ENCODE measurements at regions not wholly inside any gene's neighbourhood (a gene's known extent, or its start where the extent isn't known, plus 50 kb on each side); places are given as distances from the start of the nearest gene placed in this dataset.

DNA sequence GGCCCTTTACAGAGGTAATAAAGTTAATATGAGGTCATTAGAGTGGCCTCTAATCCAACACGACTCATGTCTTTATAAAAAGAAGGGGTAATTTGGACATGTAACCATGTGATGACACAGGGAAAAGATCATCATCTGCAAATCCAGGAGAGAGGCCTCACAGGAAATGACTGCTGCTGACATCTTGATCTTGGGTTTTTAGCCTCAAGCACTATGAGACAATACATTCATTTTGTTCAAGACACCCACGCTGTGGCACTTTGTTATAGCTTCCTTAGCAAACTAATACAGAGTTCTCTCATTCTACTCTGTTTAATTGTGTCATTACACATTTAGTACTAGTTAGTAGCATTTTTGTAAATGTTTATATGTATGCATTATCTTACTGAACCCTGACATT is 64.0 kb upstream of the RUNX1 start:
- H3K4me1 ChIP-seq (ENCODE audit: control insufficient read depth, insufficient read depth, low read length), result no peaks in the 10 kb centered on the region
- in situ Hi-C loops (cut with HindIII; ENCODE audit: low pct_unique_long_range_greater_than_20kb, low sequenced_read_pairs), result no loop called here
- no peak overlapping the region for H3K27ac ChIP-seq (ENCODE audit: low read length)
- H3K27me3 ChIP-seq (ENCODE audit: control insufficient read depth, insufficient read depth, low read length), result no peaks in the 10 kb centered on the region
- ChIA-PET CTCF (no interaction called here), POLR2A (no interaction called here)
- intact Hi-C loops (cut with micrococcal nuclease; ENCODE audit: unreplicated experiment), result no loop called here
- ATAC-seq, result no peak
- H3K9me3 ChIP-seq (ENCODE audit: control insufficient read depth, insufficient read depth, low read depth, low read length), result no peaks in the 10 kb centered on the region
- H3K36me3 ChIP-seq (ENCODE audit: control insufficient read depth, insufficient read depth, low read length), result no peaks in the 10 kb centered on the region
- TF ChIP-seq, protein P1, sequence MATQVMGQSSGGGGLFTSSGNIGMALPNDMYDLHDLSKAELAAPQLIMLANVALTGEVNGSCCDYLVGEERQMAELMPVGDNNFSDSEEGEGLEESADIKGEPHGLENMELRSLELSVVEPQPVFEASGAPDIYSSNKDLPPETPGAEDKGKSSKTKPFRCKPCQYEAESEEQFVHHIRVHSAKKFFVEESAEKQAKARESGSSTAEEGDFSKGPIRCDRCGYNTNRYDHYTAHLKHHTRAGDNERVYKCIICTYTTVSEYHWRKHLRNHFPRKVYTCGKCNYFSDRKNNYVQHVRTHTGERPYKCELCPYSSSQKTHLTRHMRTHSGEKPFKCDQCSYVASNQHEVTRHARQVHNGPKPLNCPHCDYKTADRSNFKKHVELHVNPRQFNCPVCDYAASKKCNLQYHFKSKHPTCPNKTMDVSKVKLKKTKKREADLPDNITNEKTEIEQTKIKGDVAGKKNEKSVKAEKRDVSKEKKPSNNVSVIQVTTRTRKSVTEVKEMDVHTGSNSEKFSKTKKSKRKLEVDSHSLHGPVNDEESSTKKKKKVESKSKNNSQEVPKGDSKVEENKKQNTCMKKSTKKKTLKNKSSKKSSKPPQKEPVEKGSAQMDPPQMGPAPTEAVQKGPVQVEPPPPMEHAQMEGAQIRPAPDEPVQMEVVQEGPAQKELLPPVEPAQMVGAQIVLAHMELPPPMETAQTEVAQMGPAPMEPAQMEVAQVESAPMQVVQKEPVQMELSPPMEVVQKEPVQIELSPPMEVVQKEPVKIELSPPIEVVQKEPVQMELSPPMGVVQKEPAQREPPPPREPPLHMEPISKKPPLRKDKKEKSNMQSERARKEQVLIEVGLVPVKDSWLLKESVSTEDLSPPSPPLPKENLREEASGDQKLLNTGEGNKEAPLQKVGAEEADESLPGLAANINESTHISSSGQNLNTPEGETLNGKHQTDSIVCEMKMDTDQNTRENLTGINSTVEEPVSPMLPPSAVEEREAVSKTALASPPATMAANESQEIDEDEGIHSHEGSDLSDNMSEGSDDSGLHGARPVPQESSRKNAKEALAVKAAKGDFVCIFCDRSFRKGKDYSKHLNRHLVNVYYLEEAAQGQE (IDR thresholded peaks at IDR 0.05; ENCODE audit: insufficient read depth in 1 of 2, low read depth in 2 of 2, low read length in 1 of 2), result no peak
- no peak for TF ChIP-seq TCF7L2 (IDR thresholded peaks at IDR 0.05; ENCODE audit: low read depth, low read length)
- no TSS peak for BruUV-seq (replicated peaks)
- H3K4me3 ChIP-seq (ENCODE audit: low read depth in 2 of 2, low read length in 2 of 2), result no peak overlapping the region
- no peak for DNase-seq (ENCODE audit: low read depth, low spot score)

DNA sequence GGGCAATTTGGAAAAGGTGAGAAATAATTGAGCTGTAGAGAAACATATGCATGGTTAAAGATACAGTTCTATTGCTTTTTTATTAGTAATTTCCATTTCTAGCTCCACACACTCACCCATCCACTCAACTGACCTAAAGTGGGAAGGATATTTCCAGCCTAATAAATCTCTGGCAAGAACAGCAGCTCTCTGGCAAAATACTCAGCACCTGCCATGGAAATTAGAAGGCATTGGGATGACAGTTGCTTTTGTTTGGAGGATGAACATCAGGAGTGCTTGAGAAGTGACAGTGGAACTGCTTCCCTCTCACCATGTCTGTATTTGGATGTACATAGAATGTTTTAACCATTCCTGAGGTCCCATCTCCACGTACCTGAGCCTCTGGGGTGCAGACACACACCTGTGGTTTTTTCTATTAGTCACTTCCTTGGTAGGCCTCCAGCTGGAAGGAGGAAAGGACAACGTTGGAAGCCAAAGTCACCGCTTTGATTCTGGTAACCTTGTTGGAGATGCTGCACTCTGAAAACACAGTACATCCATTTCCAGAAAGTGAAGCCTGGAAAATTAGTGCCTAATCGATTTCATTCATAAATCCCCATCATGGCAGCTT is 62.3 kb upstream of the RUNX1 start:
- H3K36me3 ChIP-seq (ENCODE audit: control insufficient read depth, insufficient read depth, low read length), result no peaks in the 10 kb centered on the region
- H3K4me3 ChIP-seq (ENCODE audit: low read depth in 2 of 2, low read length in 2 of 2), result no peak overlapping the region
- H3K27ac ChIP-seq (ENCODE audit: low read length), result no peak overlapping the region
- ChIA-PET POLR2A (no interaction called here), CTCF (no interaction called here)
- no peaks in the 10 kb centered on the region for H3K4me1 ChIP-seq (ENCODE audit: control insufficient read depth, insufficient read depth, low read length)
- BruUV-seq (replicated peaks), result no TSS peak
- in situ Hi-C loops (cut with HindIII; ENCODE audit: low pct_unique_long_range_greater_than_20kb, low sequenced_read_pairs), result no loop called here
- no peak for TF ChIP-seq POLR2AphosphoS5 (IDR thresholded peaks at IDR 0.05; ENCODE audit: low read depth, low read length)
- TF ChIP-seq TCF7L2 (IDR thresholded peaks at IDR 0.05; ENCODE audit: low read depth, low read length), result no peak
- TF ChIP-seq, protein P2, sequence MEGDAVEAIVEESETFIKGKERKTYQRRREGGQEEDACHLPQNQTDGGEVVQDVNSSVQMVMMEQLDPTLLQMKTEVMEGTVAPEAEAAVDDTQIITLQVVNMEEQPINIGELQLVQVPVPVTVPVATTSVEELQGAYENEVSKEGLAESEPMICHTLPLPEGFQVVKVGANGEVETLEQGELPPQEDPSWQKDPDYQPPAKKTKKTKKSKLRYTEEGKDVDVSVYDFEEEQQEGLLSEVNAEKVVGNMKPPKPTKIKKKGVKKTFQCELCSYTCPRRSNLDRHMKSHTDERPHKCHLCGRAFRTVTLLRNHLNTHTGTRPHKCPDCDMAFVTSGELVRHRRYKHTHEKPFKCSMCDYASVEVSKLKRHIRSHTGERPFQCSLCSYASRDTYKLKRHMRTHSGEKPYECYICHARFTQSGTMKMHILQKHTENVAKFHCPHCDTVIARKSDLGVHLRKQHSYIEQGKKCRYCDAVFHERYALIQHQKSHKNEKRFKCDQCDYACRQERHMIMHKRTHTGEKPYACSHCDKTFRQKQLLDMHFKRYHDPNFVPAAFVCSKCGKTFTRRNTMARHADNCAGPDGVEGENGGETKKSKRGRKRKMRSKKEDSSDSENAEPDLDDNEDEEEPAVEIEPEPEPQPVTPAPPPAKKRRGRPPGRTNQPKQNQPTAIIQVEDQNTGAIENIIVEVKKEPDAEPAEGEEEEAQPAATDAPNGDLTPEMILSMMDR (IDR thresholded peaks at IDR 0.05), result no peak
- TF ChIP-seq, protein P1 (IDR thresholded peaks at IDR 0.05; ENCODE audit: insufficient read depth in 1 of 2, low read depth in 2 of 2, low read length in 1 of 2), result no peak
- TF ChIP-seq SIN3A (IDR thresholded peaks at IDR 0.05; ENCODE audit: borderline replicate concordance, insufficient read depth, low read depth, low read length), result no peak
- H3K9me3 ChIP-seq (ENCODE audit: control insufficient read depth, insufficient read depth, low read depth, low read length), result no peaks in the 10 kb centered on the region
- no peak for ATAC-seq
- DNase-seq (ENCODE audit: low read depth, low spot score), result no peak
- no peaks in the 10 kb centered on the region for H3K27me3 ChIP-seq (ENCODE audit: control insufficient read depth, insufficient read depth, low read length)
- intact Hi-C loops (cut with micrococcal nuclease; ENCODE audit: unreplicated experiment), result no loop called here
